Urothelium cell line (cell line): ENCODE measurements at regions not wholly inside any gene's neighbourhood (a gene's known extent, or its start where the extent isn't known, plus 50 kb on each side); places are given as distances from the start of the nearest gene placed in this dataset.
"Not testable (repeated sequence)": the region's sequence is repeated elsewhere in the genome, so short reads cannot be mapped to it uniquely, and the experiment has no call there.

Source experiments
- DNase-seq: peaks from one replicate; pipeline ENCODE4 v3.0.0; 2011; ENCODE audit warnings: low spot score, mixed read lengths
- FAIRE-seq: peaks from 2 replicates; lab custom pipeline; 2011; peaks lifted over from hg19 to GRCh38; lab: Jason Lieb, UNC

GRCh38 chr10:8128511-8128910, 74.0 kb downstream of the GATA3 start:
- FAIRE-seq (no peak), DNase-seq (no peak)

GRCh38 chr10:8129438-8129837, 75.0 kb downstream of the GATA3 start:
- FAIRE-seq (no peak), DNase-seq (no peak)

GRCh38 chr10:8130973-8131911, 76.8 kb downstream of the GATA3 start:
- DNase-seq (peak; percentile 72), FAIRE-seq (peak; percentile 20)

- DNase-seq = no peak
- no peak for FAIRE-seq
These were observed 78.7 kb downstream of the GATA3 start for GRCh38 chr10:8133146-8133545.

GRCh38 chr10:8136736-8137135, 82.2 kb downstream of the GATA3 start:
- DNase-seq = no peak
- no peak for FAIRE-seq

- DNase-seq (no peak), FAIRE-seq (no peak)
These were observed 82.8 kb downstream of the GATA3 start for GRCh38 chr10:8137272-8137681.

GRCh38 chr10:8137726-8138125, 83.2 kb downstream of the GATA3 start:
- FAIRE-seq (no peak), DNase-seq (no peak)

- FAIRE-seq (no peak), DNase-seq (peak; percentile 50)
These were observed 84.0 kb downstream of the GATA3 start for GRCh38 chr10:8138471-8138870.

- FAIRE-seq = no peak
- no peak for DNase-seq
These were observed 90.0 kb downstream of the GATA3 start for GRCh38 chr10:8144496-8144895.

GRCh38 chr10:8146650-8147049, 92.2 kb downstream of the GATA3 start:
- DNase-seq (peak; percentile 75), FAIRE-seq (peak; percentile 30)

- FAIRE-seq (no peak), DNase-seq (no peak)
These were observed 95.5 kb downstream of the GATA3 start for GRCh38 chr10:8149991-8150390.

- DNase-seq = no peak
- no peak for FAIRE-seq
These were observed 96.0 kb downstream of the GATA3 start for GRCh38 chr10:8150401-8150905.

GRCh38 chr10:8151086-8151485, 96.6 kb downstream of the GATA3 start:
- DNase-seq = no peak
- no peak for FAIRE-seq

GRCh38 chr10:8156918-8157317, 102.4 kb downstream of the GATA3 start:
- FAIRE-seq = peak; percentile 30

GRCh38 chr10:8158193-8159071, 103.9 kb downstream of the GATA3 start:
- DNase-seq (peak; percentile 46), FAIRE-seq (no peak)

More at GRCh38 chr10:8156918-8157317, 102.4 kb downstream of the GATA3 start:
- no peak for DNase-seq

GRCh38 chr10:8159341-8160165, 105.1 kb downstream of the GATA3 start:
- peak; percentile 39 for DNase-seq
- no peak for FAIRE-seq

- DNase-seq = no peak
- no peak for FAIRE-seq
These were observed 109.3 kb downstream of the GATA3 start for GRCh38 chr10:8163824-8164223.

- not testable (repeated sequence) for FAIRE-seq, DNase-seq
These were observed 110.2 kb downstream of the GATA3 start for GRCh38 chr10:8164640-8165039.

GRCh38 chr10:8168836-8169235, 114.3 kb downstream of the GATA3 start:
- FAIRE-seq (no peak), DNase-seq (no peak)

- DNase-seq (no peak), FAIRE-seq (no peak)
These were observed 116.5 kb downstream of the GATA3 start for GRCh38 chr10:8171008-8171407.
